Fibroblast of skin of scalp (primary cell): ENCODE measurements at regions not wholly inside any gene's neighbourhood (a gene's known extent, or its start where the extent isn't known, plus 50 kb on each side); places are given as distances from the start of the nearest gene placed in this dataset.

Source experiments
- DNase-seq: peaks from one replicate; pipeline ENCODE4 v3.0.0-alpha.2; 2013

- no peak for DNase-seq
Observed at GRCh38 chr17:53891726-53892125, 69.0 kb downstream of the KIF2B start.

DNA sequence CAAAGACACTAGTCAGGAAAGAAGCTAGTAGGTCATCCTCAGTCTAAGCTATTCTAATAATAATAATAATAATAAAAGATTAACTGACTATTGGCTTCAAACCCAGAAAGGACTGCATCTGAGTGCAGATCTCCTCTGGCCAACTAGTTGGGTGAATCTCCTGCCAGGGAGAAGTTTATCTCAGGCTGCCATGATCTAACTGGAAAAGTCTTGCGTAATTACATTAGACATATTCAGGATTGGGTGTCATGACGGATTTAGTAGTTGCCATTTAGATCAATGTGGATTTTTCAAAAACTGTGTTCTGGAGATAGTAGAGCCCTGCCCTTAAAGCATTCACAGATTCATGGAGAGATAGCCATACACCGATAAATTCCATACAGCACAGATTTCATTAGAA is 69.5 kb downstream of the KIF2B start:
- DNase-seq = no peak

GRCh38 chr17:53894591-53894990 is 71.9 kb downstream of the KIF2B start:
- no peak for DNase-seq

DNA sequence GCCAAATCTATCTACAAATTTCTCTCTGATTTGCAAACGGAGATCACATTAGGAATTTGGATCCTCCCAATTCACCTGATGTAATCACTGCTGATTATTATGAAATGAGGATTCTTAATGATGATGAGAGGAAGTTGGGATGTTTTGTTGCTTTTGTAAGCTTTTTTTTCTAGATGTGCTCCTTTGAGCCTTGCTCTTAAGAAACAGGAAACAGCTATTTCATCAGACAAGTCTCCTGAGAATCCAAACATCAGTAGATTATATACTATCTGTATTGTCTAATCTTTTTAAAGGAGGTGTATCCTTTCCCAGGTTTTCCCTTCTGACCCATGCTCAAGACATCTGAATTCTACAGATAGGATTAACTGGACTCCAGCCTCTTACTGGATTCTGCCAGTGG is 73.3 kb downstream of the KIF2B start:
- peak; percentile 1 for DNase-seq

GRCh38 chr17:53900951-53901350 is 78.2 kb downstream of the KIF2B start:
- DNase-seq = no peak

- DNase-seq = no peak
Observed at GRCh38 chr17:53907435-53907834, 84.7 kb downstream of the KIF2B start.

GRCh38 chr17:53909802-53910201 is 87.1 kb downstream of the KIF2B start:
- no peak for DNase-seq

- no peak for DNase-seq
Observed at GRCh38 chr17:53912117-53912516, 89.4 kb downstream of the KIF2B start.

- no peak for DNase-seq
Observed at GRCh38 chr17:53919356-53919755, 96.6 kb downstream of the KIF2B start.

DNA sequence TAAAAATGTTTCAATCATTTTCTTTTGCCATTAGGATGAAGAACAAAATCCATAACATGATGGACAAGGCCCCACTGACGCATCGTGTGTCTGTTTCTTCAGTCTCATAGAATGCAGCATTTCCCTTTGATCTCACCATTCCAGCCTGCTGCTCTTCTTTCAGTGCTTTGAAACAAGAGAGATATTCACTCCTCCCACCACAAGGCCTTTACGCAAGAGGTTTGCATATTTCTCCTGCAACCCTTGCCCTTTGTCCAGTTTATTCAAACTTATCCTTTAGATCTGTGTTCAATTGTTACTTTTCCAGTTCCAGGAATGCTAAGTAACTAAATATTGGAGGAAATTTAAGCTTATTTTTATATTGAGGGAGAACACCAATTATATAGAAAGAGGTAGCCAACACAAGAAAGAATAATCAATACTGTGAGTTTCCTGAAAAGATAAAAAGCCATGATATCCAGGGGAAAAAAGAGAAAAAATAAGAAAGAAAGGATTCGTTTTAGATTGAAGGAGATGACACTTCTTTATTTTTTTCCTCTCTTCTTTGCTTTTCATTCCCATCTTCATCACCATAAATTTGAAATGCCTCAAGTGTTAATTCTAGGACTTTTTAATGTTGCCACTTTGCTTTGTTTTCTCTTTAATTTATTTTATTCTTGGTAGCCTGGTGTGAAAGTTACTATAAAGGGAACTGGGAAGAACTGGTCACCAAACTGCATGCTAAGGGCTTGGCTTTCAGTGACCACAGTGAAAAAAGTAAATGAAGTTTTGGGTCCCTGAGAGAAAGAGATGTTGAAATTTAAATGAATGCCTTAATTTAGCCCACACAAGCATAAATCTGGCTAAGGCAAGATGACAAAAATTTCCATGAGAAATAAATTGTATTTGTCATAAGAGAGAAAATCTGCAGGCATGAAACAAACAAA is 102.1 kb downstream of the KIF2B start:
- DNase-seq = no peak

GRCh38 chr17:53932386-53932785 is 109.7 kb downstream of the KIF2B start:
- no peak for DNase-seq

- DNase-seq = no peak
Observed at GRCh38 chr17:53934931-53935330, 112.2 kb downstream of the KIF2B start.

- DNase-seq = no peak
Observed at GRCh38 chr17:53941231-53941630, 118.5 kb downstream of the KIF2B start.

GRCh38 chr17:53942436-53942835 is 119.7 kb downstream of the KIF2B start:
- DNase-seq = no peak

- no peak for DNase-seq
Observed at GRCh38 chr17:53942898-53943297, 120.2 kb downstream of the KIF2B start.

- DNase-seq = no peak
Observed at GRCh38 chr17:53948323-53948722, 125.6 kb downstream of the KIF2B start.

GRCh38 chr17:53949473-53950090 is 126.9 kb downstream of the KIF2B start:
- DNase-seq = no peak

DNA sequence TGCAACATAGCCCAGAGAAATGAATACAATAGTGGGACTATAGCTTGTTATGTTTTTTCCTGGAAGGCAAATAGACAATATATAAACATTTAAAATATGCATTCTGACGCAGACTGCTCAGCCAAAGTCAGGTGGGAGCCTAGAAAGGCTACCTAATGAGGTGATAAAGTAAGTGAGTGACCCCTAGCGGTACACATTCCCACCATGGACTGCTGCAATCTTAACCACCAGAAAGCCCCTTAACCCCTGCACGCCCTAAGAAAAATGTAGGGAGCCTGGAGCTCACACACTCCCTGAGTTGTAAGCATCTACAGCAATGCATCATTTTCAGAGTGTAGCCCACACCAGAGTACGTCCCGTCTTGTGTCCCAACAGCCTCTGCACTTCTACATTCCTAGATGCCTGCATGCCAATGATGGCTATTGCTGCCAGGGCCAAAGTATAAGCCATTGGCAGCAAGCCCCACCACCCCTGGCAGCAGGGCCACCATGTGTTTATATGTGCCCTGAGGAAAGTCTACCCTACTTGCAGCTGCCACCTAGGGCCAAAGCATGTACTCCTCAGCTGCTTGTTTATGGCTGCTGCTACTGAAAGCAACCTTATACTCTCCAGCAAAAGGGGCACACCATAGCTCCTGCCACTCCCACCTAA is 127.6 kb downstream of the KIF2B start:
- DNase-seq = no peak

- no peak for DNase-seq
Observed at GRCh38 chr17:53950858-53951250, 128.1 kb downstream of the KIF2B start.

DNA sequence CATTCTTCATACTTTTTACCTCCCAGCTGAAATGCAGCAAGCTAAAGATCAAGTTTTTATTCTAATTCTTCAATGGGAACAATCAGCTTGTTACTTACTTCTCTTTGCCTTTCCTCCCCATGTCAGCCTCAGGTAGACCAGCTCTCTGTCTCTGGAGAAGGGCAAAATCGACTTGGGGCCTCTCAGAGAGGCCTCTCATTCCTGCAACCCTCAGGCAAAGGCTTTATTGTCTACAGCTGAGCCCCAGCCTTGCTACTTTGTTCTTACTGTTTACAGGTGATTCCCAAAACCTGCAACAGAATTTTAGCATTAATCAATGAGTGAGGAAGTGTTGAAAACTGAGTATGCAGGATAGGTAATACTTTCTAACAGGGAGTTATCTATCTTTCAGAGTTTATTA is 148.6 kb downstream of the KIF2B start:
- DNase-seq = no peak

DNA sequence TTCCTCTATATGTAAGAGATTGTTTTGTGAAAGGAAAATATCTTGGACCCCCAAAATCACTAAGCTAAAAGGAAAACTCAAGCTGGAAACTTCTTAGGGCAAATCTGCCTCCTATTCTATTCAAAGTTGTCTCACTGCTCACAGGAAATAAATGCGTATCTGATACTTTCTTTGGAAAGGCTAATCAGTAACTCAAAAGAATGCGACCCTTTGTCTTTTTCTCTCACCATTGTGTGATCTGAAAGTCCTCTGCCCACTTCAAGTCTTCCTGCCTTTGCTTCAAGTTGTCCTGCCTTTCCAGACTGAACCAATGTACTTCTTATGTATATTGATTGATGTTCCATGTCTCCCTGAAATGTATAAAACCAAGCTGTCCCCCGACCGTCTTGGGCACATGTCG is 157.3 kb downstream of the KIF2B start:
- DNase-seq = no peak

- no peak for DNase-seq
Observed at GRCh38 chr17:53996131-53996530, 173.4 kb downstream of the KIF2B start.

DNA sequence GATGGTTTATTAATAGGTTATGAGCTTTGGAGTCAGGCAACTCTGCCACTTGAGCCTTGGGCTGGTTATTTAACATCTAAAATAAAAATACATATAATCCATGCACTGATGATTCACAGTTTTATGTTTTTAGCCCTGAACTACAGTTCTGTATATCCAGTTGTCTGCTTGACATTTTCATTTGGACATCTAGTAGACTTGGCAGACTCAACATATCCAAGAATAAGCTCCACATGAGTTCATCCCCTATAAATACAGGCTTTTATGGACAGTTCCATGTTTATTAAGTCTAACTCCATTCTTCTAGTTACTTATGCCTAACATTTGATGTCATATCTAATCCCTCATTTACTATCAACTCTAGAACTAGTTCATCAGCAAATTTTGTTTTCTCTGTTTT is 174.2 kb downstream of the KIF2B start:
- DNase-seq = no peak

DNA sequence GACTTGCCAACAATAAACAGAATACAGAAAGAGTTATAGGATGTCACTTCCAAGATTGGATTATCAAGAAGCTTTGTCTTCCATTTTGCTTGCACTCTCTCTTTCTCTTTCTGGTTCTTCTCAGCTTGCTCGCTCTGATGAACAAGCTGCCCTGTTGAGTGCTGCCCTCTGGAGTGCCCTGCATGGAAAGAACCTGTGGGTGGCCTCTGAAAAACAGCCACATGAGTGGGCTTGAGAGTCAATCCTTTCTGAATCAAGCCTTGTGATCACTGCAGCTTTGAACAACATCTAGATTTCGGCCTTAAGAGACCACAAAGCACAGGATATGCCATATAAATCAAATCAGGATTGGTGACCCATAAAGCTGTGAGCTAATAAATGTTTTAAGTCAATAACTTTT is 185.1 kb downstream of the KIF2B start:
- DNase-seq = no peak
